ENCODE measurements at regions not wholly inside any gene's neighbourhood (a gene's known extent, or its start where the extent isn't known, plus 50 kb on each side); places are given as distances from the start of the nearest gene placed in this dataset.
"Not testable (repeated sequence)": the region's sequence is repeated elsewhere in the genome, so short reads cannot be mapped to it uniquely, and the experiment has no call there.

- Histone ChIP-seq H3K27me3 (ENCODE audit: control insufficient read depth, insufficient read depth, low read length) (no peaks in the 10 kb centered on the region), H3K4me3 (ENCODE audit: low read depth, low read length) (no peak overlapping the region), H3K36me3 (ENCODE audit: control insufficient read depth, insufficient read depth, low read length) (no peaks in the 10 kb centered on the region), H3K9me3 (ENCODE audit: control insufficient read depth in 2 of 2, low read length in 2 of 2) (no peaks in the 10 kb centered on the region), H3K4me1 (ENCODE audit: control insufficient read depth, insufficient read depth, low read length, poor library complexity, severe bottlenecking) (no peaks in the 10 kb centered on the region), H3K27ac (ENCODE audit: insufficient read depth, low read length, poor library complexity, severe bottlenecking) (no peak overlapping the region)
- no peak overlapping the region for H3K4me3 Mint-ChIP-seq
- no peak overlapping the region for H3K27ac Mint-ChIP-seq
- DNase-seq (no peak), ATAC-seq (ENCODE audit: low read depth in 2 of 2) (no peak)
- H3K9me3 Mint-ChIP-seq, result peaks cover 0 to 9% (median under 1%) of the 10 kb centered on the region in 7 donors
- no peaks in the 10 kb centered on the region for H3K36me3 Mint-ChIP-seq
- no peaks in the 10 kb centered on the region for H3K4me1 Mint-ChIP-seq
- H3K27me3 Mint-ChIP-seq, result no peaks in the 10 kb centered on the region
Observed at GRCh38 chr4:173735049-173735448, 205.0 kb upstream of the HAND2 start.

GRCh38 chr4:173731257-173731656 is 201.2 kb upstream of the HAND2 start:
- H3K36me3 ChIP-seq (ENCODE audit: control insufficient read depth, insufficient read depth, low read length), result no peaks in the 10 kb centered on the region
- H3K36me3 Mint-ChIP-seq, result no peaks in the 10 kb centered on the region
- no peaks in the 10 kb centered on the region for H3K27me3 ChIP-seq (ENCODE audit: control insufficient read depth, insufficient read depth, low read length)
- peaks cover 1 to 9% (median 3%) of the 10 kb centered on the region in 7 donors for H3K9me3 Mint-ChIP-seq
- no peak overlapping the region for H3K4me3 ChIP-seq (ENCODE audit: low read depth, low read length)
- DNase-seq (no peak), ATAC-seq (ENCODE audit: low read depth in 2 of 2) (no peak)
- H3K4me1 ChIP-seq (ENCODE audit: control insufficient read depth, insufficient read depth, low read length, poor library complexity, severe bottlenecking), result no peaks in the 10 kb centered on the region
- H3K27ac Mint-ChIP-seq, result no peak overlapping the region
- H3K27ac ChIP-seq (ENCODE audit: insufficient read depth, low read length, poor library complexity, severe bottlenecking), result no peak overlapping the region
- no peaks in the 10 kb centered on the region for H3K9me3 ChIP-seq (ENCODE audit: control insufficient read depth in 2 of 2, low read length in 2 of 2)
- no peaks in the 10 kb centered on the region for H3K27me3 Mint-ChIP-seq
- no peak overlapping the region for H3K4me3 Mint-ChIP-seq
- no peaks in the 10 kb centered on the region for H3K4me1 Mint-ChIP-seq

GRCh38 chr4:173722075-173722474 is 192.0 kb upstream of the HAND2 start:
- H3K27me3 ChIP-seq (ENCODE audit: control insufficient read depth, insufficient read depth, low read length), result no peaks in the 10 kb centered on the region
- no peaks in the 10 kb centered on the region for H3K36me3 ChIP-seq (ENCODE audit: control insufficient read depth, insufficient read depth, low read length)
- H3K27me3 Mint-ChIP-seq, result no peaks in the 10 kb centered on the region
- no peak overlapping the region for H3K27ac Mint-ChIP-seq
- H3K36me3 Mint-ChIP-seq, result no peaks in the 10 kb centered on the region
- H3K27ac ChIP-seq (ENCODE audit: insufficient read depth, low read length, poor library complexity, severe bottlenecking), result no peak overlapping the region
- no peak overlapping the region for H3K4me3 ChIP-seq (ENCODE audit: low read depth, low read length)
- H3K9me3 Mint-ChIP-seq, result peaks cover 0 to 16% (median 11%) of the 10 kb centered on the region in 7 donors
- H3K4me1 ChIP-seq (ENCODE audit: control insufficient read depth, insufficient read depth, low read length, poor library complexity, severe bottlenecking), result no peaks in the 10 kb centered on the region
- H3K4me3 Mint-ChIP-seq, result no peak overlapping the region
- no peaks in the 10 kb centered on the region for H3K4me1 Mint-ChIP-seq
- no peak for ATAC-seq (ENCODE audit: low read depth in 2 of 2)
- DNase-seq, result no peak
- no peaks in the 10 kb centered on the region for H3K9me3 ChIP-seq (ENCODE audit: control insufficient read depth in 2 of 2, low read length in 2 of 2)

GRCh38 chr4:173718504-173718903 is 188.5 kb upstream of the HAND2 start:
- H3K4me3 Mint-ChIP-seq; H3K36me3 ChIP-seq (ENCODE audit: control insufficient read depth, insufficient read depth, low read length); H3K4me1 ChIP-seq (ENCODE audit: control insufficient read depth, insufficient read depth, low read length, poor library complexity, severe bottlenecking); ATAC-seq (ENCODE audit: low read depth in 2 of 2); H3K27me3 Mint-ChIP-seq; H3K4me3 ChIP-seq (ENCODE audit: low read depth, low read length); H3K9me3 ChIP-seq (ENCODE audit: control insufficient read depth in 2 of 2, low read length in 2 of 2); DNase-seq; H3K27me3 ChIP-seq (ENCODE audit: control insufficient read depth, insufficient read depth, low read length); H3K27ac ChIP-seq (ENCODE audit: insufficient read depth, low read length, poor library complexity, severe bottlenecking); H3K36me3 Mint-ChIP-seq; H3K4me1 Mint-ChIP-seq: not testable (repeated sequence)
- Mint-ChIP-seq H3K9me3 (peaks cover 2 to 17% (median 6%) of the 10 kb centered on the region in 7 donors), H3K27ac (peak overlapping the region in 1 of 3 donors; percentile 22)

- ATAC-seq (ENCODE audit: low read depth in 2 of 2) (no peak), DNase-seq (no peak)
- H3K4me1 ChIP-seq (ENCODE audit: control insufficient read depth, insufficient read depth, low read length, poor library complexity, severe bottlenecking), result no peaks in the 10 kb centered on the region
- H3K4me3 ChIP-seq (ENCODE audit: low read depth, low read length), result no peak overlapping the region
- no peaks in the 10 kb centered on the region for H3K9me3 ChIP-seq (ENCODE audit: control insufficient read depth in 2 of 2, low read length in 2 of 2)
- Mint-ChIP-seq H3K27ac (no peak overlapping the region), H3K36me3 (no peaks in the 10 kb centered on the region), H3K9me3 (peaks cover 2 to 14% (median 6%) of the 10 kb centered on the region in 7 donors), H3K4me1 (no peaks in the 10 kb centered on the region), H3K4me3 (no peak overlapping the region), H3K27me3 (no peaks in the 10 kb centered on the region)
- H3K27me3 ChIP-seq (ENCODE audit: control insufficient read depth, insufficient read depth, low read length), result no peaks in the 10 kb centered on the region
- no peak overlapping the region for H3K27ac ChIP-seq (ENCODE audit: insufficient read depth, low read length, poor library complexity, severe bottlenecking)
- H3K36me3 ChIP-seq (ENCODE audit: control insufficient read depth, insufficient read depth, low read length), result no peaks in the 10 kb centered on the region
Observed at GRCh38 chr4:173717581-173717980, 187.6 kb upstream of the HAND2 start.

- H3K9me3 Mint-ChIP-seq, result peaks cover 2 to 14% (median 5%) of the 10 kb centered on the region in 7 donors
- H3K4me1 Mint-ChIP-seq, result no peaks in the 10 kb centered on the region
- ATAC-seq (ENCODE audit: low read depth in 2 of 2) (no peak), DNase-seq (no peak)
- H3K27me3 Mint-ChIP-seq, result no peaks in the 10 kb centered on the region
- H3K27me3 ChIP-seq (ENCODE audit: control insufficient read depth, insufficient read depth, low read length), result no peaks in the 10 kb centered on the region
- no peaks in the 10 kb centered on the region for H3K9me3 ChIP-seq (ENCODE audit: control insufficient read depth in 2 of 2, low read length in 2 of 2)
- H3K27ac ChIP-seq (ENCODE audit: insufficient read depth, low read length, poor library complexity, severe bottlenecking), result no peak overlapping the region
- no peak overlapping the region for H3K27ac Mint-ChIP-seq
- no peaks in the 10 kb centered on the region for H3K36me3 Mint-ChIP-seq
- H3K4me1 ChIP-seq (ENCODE audit: control insufficient read depth, insufficient read depth, low read length, poor library complexity, severe bottlenecking), result no peaks in the 10 kb centered on the region
- H3K4me3 Mint-ChIP-seq, result no peak overlapping the region
- H3K4me3 ChIP-seq (ENCODE audit: low read depth, low read length), result no peak overlapping the region
- H3K36me3 ChIP-seq (ENCODE audit: control insufficient read depth, insufficient read depth, low read length), result no peaks in the 10 kb centered on the region
Observed at GRCh38 chr4:173714456-173714855, 184.4 kb upstream of the HAND2 start.

- no peak overlapping the region for H3K27ac Mint-ChIP-seq
Observed at GRCh38 chr4:173713026-173713425, 183.0 kb upstream of the HAND2 start.

GRCh38 chr4:173707658-173708419 is 177.8 kb upstream of the HAND2 start:
- no peak for DNase-seq
- Mint-ChIP-seq H3K36me3 (no peaks in the 10 kb centered on the region), H3K4me3 (no peak overlapping the region), H3K27me3 (no peaks in the 10 kb centered on the region), H3K9me3 (peaks cover 0 to 3% (median 0%) of the 10 kb centered on the region in 7 donors), H3K27ac (no peak overlapping the region), H3K4me1 (no peaks in the 10 kb centered on the region)
- H3K27me3 ChIP-seq (ENCODE audit: control insufficient read depth, insufficient read depth, low read length), result no peaks in the 10 kb centered on the region
- H3K9me3 ChIP-seq (ENCODE audit: control insufficient read depth in 2 of 2, low read length in 2 of 2), result no peaks in the 10 kb centered on the region
- ATAC-seq (ENCODE audit: low read depth in 2 of 2), result no peak
- H3K4me1 ChIP-seq (ENCODE audit: control insufficient read depth, insufficient read depth, low read length, poor library complexity, severe bottlenecking), result no peaks in the 10 kb centered on the region
- H3K4me3 ChIP-seq (ENCODE audit: low read depth, low read length), result no peak overlapping the region
- no peaks in the 10 kb centered on the region for H3K36me3 ChIP-seq (ENCODE audit: control insufficient read depth, insufficient read depth, low read length)
- no peak overlapping the region for H3K27ac ChIP-seq (ENCODE audit: insufficient read depth, low read length, poor library complexity, severe bottlenecking)

More at GRCh38 chr4:173713026-173713425, 183.0 kb upstream of the HAND2 start:
- no peaks in the 10 kb centered on the region for H3K27me3 ChIP-seq (ENCODE audit: control insufficient read depth, insufficient read depth, low read length)
- H3K27ac ChIP-seq (ENCODE audit: insufficient read depth, low read length, poor library complexity, severe bottlenecking), result no peak overlapping the region
- H3K4me3 ChIP-seq (ENCODE audit: low read depth, low read length), result no peak overlapping the region
- DNase-seq (no peak), ATAC-seq (ENCODE audit: low read depth in 2 of 2) (no peak)
- no peaks in the 10 kb centered on the region for H3K4me1 ChIP-seq (ENCODE audit: control insufficient read depth, insufficient read depth, low read length, poor library complexity, severe bottlenecking)
- no peaks in the 10 kb centered on the region for H3K4me1 Mint-ChIP-seq
- no peaks in the 10 kb centered on the region for H3K36me3 Mint-ChIP-seq
- H3K9me3 ChIP-seq (ENCODE audit: control insufficient read depth in 2 of 2, low read length in 2 of 2), result no peaks in the 10 kb centered on the region
- peaks cover 0 to 3% (median 1%) of the 10 kb centered on the region in 7 donors for H3K9me3 Mint-ChIP-seq
- H3K27me3 Mint-ChIP-seq, result no peaks in the 10 kb centered on the region
- H3K4me3 Mint-ChIP-seq, result no peak overlapping the region
- no peaks in the 10 kb centered on the region for H3K36me3 ChIP-seq (ENCODE audit: control insufficient read depth, insufficient read depth, low read length)
